Heart right ventricle (tissue), 16 donors: ENCODE measurements at regions not wholly inside any gene's neighbourhood (a gene's known extent, or its start where the extent isn't known, plus 50 kb on each side); places are given as distances from the start of the nearest gene placed in this dataset.

Source experiments
- ATAC-seq, 8 donors: fragments of 200-7000 bp; cut with Tn5 transposase; one replicate each; pipeline ENCODE4 v1.9.1; 2020; ENCODE audit warnings: mild to moderate bottlenecking in 8 of 8, moderate library complexity in 8 of 8, moderate number of reproducible peaks in 1 of 8
- DNase-seq, 2 donors: peaks; one replicate each; pipeline ENCODE4 v3.0.0-alpha.2; 2020
- H3K27ac ChIP-seq, 10 donors: fragments of 200-600 bp; sonication (generic) in 2 of 10; one replicate each; pipeline versions ENCODE4 v1.5.0 to v1.8.0; 2020 to 2022; ENCODE audit warnings: mild to moderate bottlenecking in 3 of 10
- H3K27me3 ChIP-seq, 7 donors: fragments of 200-600 bp; one replicate each; pipeline ENCODE4 v1.8.0; 2021 to 2022; ENCODE audit warnings: mild to moderate bottlenecking in 2 of 7
- H3K36me3 ChIP-seq, 9 donors: fragments of 200-600 bp; sonication (generic) in 1 of 9; one replicate each; pipeline versions ENCODE4 v1.5.0 to v1.8.0; 2020 to 2022; ENCODE audit warnings: mild to moderate bottlenecking in 2 of 9
- H3K4me1 ChIP-seq, 9 donors: fragments of 200-600 bp; sonication (generic) in 1 of 9; one replicate each; pipeline versions ENCODE4 v1.5.0 to v1.8.0; 2020 to 2022; ENCODE audit warnings: mild to moderate bottlenecking in 4 of 9
- H3K4me3 ChIP-seq, 10 donors: fragments of 200-600 bp; sonication (generic) in 2 of 10; one replicate each; pipeline versions ENCODE4 v1.5.0 to v1.8.0; 2020 to 2022; ENCODE audit warnings: mild to moderate bottlenecking in 7 of 10, moderate library complexity in 2 of 10
- H3K9me3 ChIP-seq, 11 donors: fragments of 200-600 bp in 10 of 11; sonication (generic) in 2 of 11; one replicate each; pipeline versions ENCODE4 v1.5.0 to v1.8.0; 2013 to 2022; ENCODE audit warnings: mild to moderate bottlenecking in 2 of 11, control low read depth in 1 of 11, moderate library complexity in 1 of 11
- WGBS, 2 donors: extraction: QIAGEN DNeasy Blood & Tissue Kit; methylation state at CpG; one replicate each; pipeline ENCODE4 v1.1.7; 2013; ENCODE audit warnings: inconsistent platforms in 1 of 2; 5-methylcytosine and 5-hydroxymethylcytosine counted together
- intact Hi-C, 10 donors: fragments of 100-400 bp; cut with DNase I; formaldehyde crosslinking; loops; one replicate each; pipeline versions ENCODE4 v1.11.1 to v1.14.2; 2022
- TF ChIP-seq, protein P1 (sequence below), 9 donors: fragments of 200-600 bp; sonication (generic) in 2 of 9; IDR thresholded peaks; one replicate each; pipeline versions ENCODE4 v1.5.0 to v1.8.0; 2021 to 2022; ENCODE audit warnings: antibody characterized with exemption in 9 of 9, mild to moderate bottlenecking in 5 of 9, moderate library complexity in 1 of 9
- donor health status: Arrhythmogenic right ventricular cardiomyopathy.
- donor health status: ischemic (EF 13 %, LVEDD 7.1; RV severe dilation, severe dysfunction).
- donor health status: healthy with polysubstance abuse.
- donor health status: DM: no; HTN: yes; CAD: no.
- donor health status: DM: no; HTN: no; CAD: no.
- donor health status: ischemic (EF 25% LVEDD 6.9; RV normal size, moderate dysfunction).
- donor health status: ischemic (EF 25% LVEDD 5.7; RV mildly dilated, moderate dysfunction).
- donor health status: healthy.
- donor health status: DM: yes; HTN: yes; CAD: no.
- donor health status: Ischemic cardiomyopathy.
- donor health status: ischemic (EF 35%, LVEDD 5.7; RV mildly dilated, moderate dysfunction).
- donor health status: nonischemic (EF 11% LVEDD 7.7; RV severe dilation, severe dysfunction).
- donor health status: DM: yes; HTN: yes; CAD: no.
- donor health status: PGD.
- donor health status: ischemic (EF 29% LVEDD 5.4; RV normal size, mild dysfunction).
- donor health status: nonischemic (EF 23%, LVEDD 6.1; RV moderate dilation, normal function).

GRCh38 chr16:85508993-85509392 is 104.1 kb upstream of the GSE1 start:
- ATAC-seq: no peak
- 88% methylated on average over 15 of the region's 15 CpGs for WGBS, 2 donors
- Histone ChIP-seq H3K9me3 (no peaks in the 10 kb centered on the region), H3K27me3 (no peaks in the 10 kb centered on the region), H3K4me1 (peaks cover 5 to 37% (median 29%) of the 10 kb centered on the region in 9 donors), H3K36me3 (no peaks in the 10 kb centered on the region), H3K4me3 (no peak overlapping the region), H3K27ac (no peak overlapping the region)
- intact Hi-C loops: no loop called here
- TF ChIP-seq, protein P1, sequence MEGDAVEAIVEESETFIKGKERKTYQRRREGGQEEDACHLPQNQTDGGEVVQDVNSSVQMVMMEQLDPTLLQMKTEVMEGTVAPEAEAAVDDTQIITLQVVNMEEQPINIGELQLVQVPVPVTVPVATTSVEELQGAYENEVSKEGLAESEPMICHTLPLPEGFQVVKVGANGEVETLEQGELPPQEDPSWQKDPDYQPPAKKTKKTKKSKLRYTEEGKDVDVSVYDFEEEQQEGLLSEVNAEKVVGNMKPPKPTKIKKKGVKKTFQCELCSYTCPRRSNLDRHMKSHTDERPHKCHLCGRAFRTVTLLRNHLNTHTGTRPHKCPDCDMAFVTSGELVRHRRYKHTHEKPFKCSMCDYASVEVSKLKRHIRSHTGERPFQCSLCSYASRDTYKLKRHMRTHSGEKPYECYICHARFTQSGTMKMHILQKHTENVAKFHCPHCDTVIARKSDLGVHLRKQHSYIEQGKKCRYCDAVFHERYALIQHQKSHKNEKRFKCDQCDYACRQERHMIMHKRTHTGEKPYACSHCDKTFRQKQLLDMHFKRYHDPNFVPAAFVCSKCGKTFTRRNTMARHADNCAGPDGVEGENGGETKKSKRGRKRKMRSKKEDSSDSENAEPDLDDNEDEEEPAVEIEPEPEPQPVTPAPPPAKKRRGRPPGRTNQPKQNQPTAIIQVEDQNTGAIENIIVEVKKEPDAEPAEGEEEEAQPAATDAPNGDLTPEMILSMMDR (IDR thresholded peaks at IDR 0.05): no peak
- DNase-seq: no peak

GRCh38 chr16:85510041-85510659 is 103.0 kb upstream of the GSE1 start:
- no peak for DNase-seq
- H3K27ac ChIP-seq: no peak overlapping the region
- H3K27me3 ChIP-seq: no peaks in the 10 kb centered on the region
- no peak for ATAC-seq
- WGBS, 2 donors: 92 to 94% methylated on average over 21 of the region's 21 CpGs
- TF ChIP-seq, protein P1 (IDR thresholded peaks at IDR 0.05): no peak
- intact Hi-C loops: no loop called here
- H3K4me3 ChIP-seq: no peak overlapping the region
- H3K9me3 ChIP-seq: no peaks in the 10 kb centered on the region
- peaks cover 11 to 48% (median 41%) of the 10 kb centered on the region in 9 donors for H3K4me1 ChIP-seq
- H3K36me3 ChIP-seq: no peaks in the 10 kb centered on the region

- Histone ChIP-seq H3K36me3 (no peaks in the 10 kb centered on the region), H3K4me1 (peaks cover 17 to 46% (median 37%) of the 10 kb centered on the region in 9 donors), H3K27me3 (no peaks in the 10 kb centered on the region), H3K4me3 (no peak overlapping the region), H3K27ac (no peak overlapping the region), H3K9me3 (no peaks in the 10 kb centered on the region)
- intact Hi-C loops: no loop called here
- DNase-seq (no peak), ATAC-seq (no peak)
- WGBS, 2 donors: 94 to 95% methylated on average over 24 of the region's 24 CpGs
- TF ChIP-seq, protein P1 (IDR thresholded peaks at IDR 0.05): no peak
Observed at GRCh38 chr16:85511938-85512807, 100.9 kb upstream of the GSE1 start.

GRCh38 chr16:85512808-85513115 is 100.4 kb upstream of the GSE1 start:
- WGBS, 2 donors: 93 to 95% methylated on average over 7 of the region's 7 CpGs

More at GRCh38 chr16:85512808-85513115, 100.4 kb upstream of the GSE1 start:
- ATAC-seq (no peak), DNase-seq (no peak)
- no peaks in the 10 kb centered on the region for H3K9me3 ChIP-seq
- H3K27ac ChIP-seq: no peak overlapping the region
- no peaks in the 10 kb centered on the region for H3K36me3 ChIP-seq
- H3K4me3 ChIP-seq: no peak overlapping the region
- TF ChIP-seq, protein P1 (IDR thresholded peaks at IDR 0.05): no peak
- intact Hi-C loops: no loop called here
- no peaks in the 10 kb centered on the region for H3K27me3 ChIP-seq
- H3K4me1 ChIP-seq: peaks cover 14 to 40% (median 31%) of the 10 kb centered on the region in 9 donors
